GM18505 (cell line): ENCODE measurements at regions not wholly inside any gene's neighbourhood (a gene's known extent, or its start where the extent isn't known, plus 50 kb on each side); places are given as distances from the start of the nearest gene placed in this dataset.

Source experiments
- ATAC-seq: cut with Tn5 transposase; IDR thresholded peaks from one replicate; pipeline ENCODE4 v1.9.1; 2021; ENCODE audit not compliant: unreplicated experiment
- POLR2A ChIP-seq: IDR thresholded peaks from 4 replicates; pipeline ENCODE4 v1.6.1; 2011; ENCODE audit warnings: borderline replicate concordance; ENCODE audit not compliant: insufficient read depth, insufficient read length; ENCODE audit errors: extremely low read depth

- TF ChIP-seq POLR2A = no peak
- ATAC-seq = no peak
These were observed 117.6 kb upstream of the PIEZO2 start for GRCh38 chr18:11266781-11267480.

GRCh38 chr18:11261486-11261885 is 112.1 kb upstream of the PIEZO2 start:
- no peak for ATAC-seq
- TF ChIP-seq POLR2A = no peak

GRCh38 chr18:11260961-11261461 is 111.6 kb upstream of the PIEZO2 start:
- no peak for ATAC-seq
- no peak for TF ChIP-seq POLR2A

- TF ChIP-seq POLR2A = no peak
- no peak for ATAC-seq
These were observed 110.2 kb upstream of the PIEZO2 start for GRCh38 chr18:11259469-11260150.

- no peak for TF ChIP-seq POLR2A
- no peak for ATAC-seq
These were observed 108.8 kb upstream of the PIEZO2 start for GRCh38 chr18:11258039-11258610.

GRCh38 chr18:11256251-11256650 is 106.9 kb upstream of the PIEZO2 start:
- ATAC-seq = no peak
- TF ChIP-seq POLR2A = no peak

GRCh38 chr18:11251891-11252270 is 102.5 kb upstream of the PIEZO2 start:
- no peak for ATAC-seq

GRCh38 chr18:11251229-11251890 is 102.0 kb upstream of the PIEZO2 start:
- no peak for TF ChIP-seq POLR2A
- no peak for ATAC-seq

More at GRCh38 chr18:11251891-11252270, 102.5 kb upstream of the PIEZO2 start:
- no peak for TF ChIP-seq POLR2A

GRCh38 chr18:11249391-11249790 is 100.0 kb upstream of the PIEZO2 start:
- no peak for TF ChIP-seq POLR2A
- ATAC-seq = no peak

- no peak for ATAC-seq
These were observed 98.1 kb upstream of the PIEZO2 start for GRCh38 chr18:11247381-11247970.

GRCh38 chr18:11246495-11247300 is 97.3 kb upstream of the PIEZO2 start:
- ATAC-seq = no peak
- TF ChIP-seq POLR2A = no peak

More at GRCh38 chr18:11247381-11247970, 98.1 kb upstream of the PIEZO2 start:
- no peak for TF ChIP-seq POLR2A

GRCh38 chr18:11245879-11246278 is 96.5 kb upstream of the PIEZO2 start:
- no peak for TF ChIP-seq POLR2A
- ATAC-seq = no peak
